ENCODE measurements at regions not wholly inside any gene's neighbourhood (a gene's known extent, or its start where the extent isn't known, plus 50 kb on each side); places are given as distances from the start of the nearest gene placed in this dataset.

- no peak for TF ChIP-seq CTCF (IDR thresholded peaks at IDR 0.05)
- no peak for TF ChIP-seq POLR2A (IDR thresholded peaks at IDR 0.05; ENCODE audit: low read depth)
- no peak for TF ChIP-seq EP300 (IDR thresholded peaks at IDR 0.05)
- no peak for TF ChIP-seq POLR2AphosphoS5 (IDR thresholded peaks at IDR 0.05)
These were observed 224.1 kb upstream of the GK2 start for GRCh38 chr4:79632114-79632513.

All from esophagus muscularis mucosa (tissue), 4 donors.